GM18517 (cell line): ENCODE measurements at regions not wholly inside any gene's neighbourhood (a gene's known extent, or its start where the extent isn't known, plus 50 kb on each side); places are given as distances from the start of the nearest gene placed in this dataset.
"Not testable (repeated sequence)": the region's sequence is repeated elsewhere in the genome, so short reads cannot be mapped to it uniquely, and the experiment has no call there.

Experiments used
- ATAC-seq: cut with Tn5 transposase; IDR thresholded peaks from one replicate; pipeline ENCODE4 v1.9.1; 2021; ENCODE audit warnings: mild to moderate bottlenecking, moderate library complexity; ENCODE audit not compliant: unreplicated experiment

- peak; percentile 38 for ATAC-seq
Measured at GRCh38 chr17:37829592-37830123, 84.8 kb upstream of the HNF1B start.

- no peak for ATAC-seq
Measured at GRCh38 chr17:37828651-37829124, 83.8 kb upstream of the HNF1B start.

GRCh38 chr17:37827905-37828650, 83.2 kb upstream of the HNF1B start:
- no peak for ATAC-seq

- ATAC-seq: no peak
Measured at GRCh38 chr17:37826497-37827430, 81.9 kb upstream of the HNF1B start.

GRCh38 chr17:37825851-37826250, 81.0 kb upstream of the HNF1B start:
- ATAC-seq: no peak

- ATAC-seq: peak; percentile 38
Measured at GRCh38 chr17:37824534-37825485, 80.0 kb upstream of the HNF1B start.

GRCh38 chr17:37823996-37824395, 79.1 kb upstream of the HNF1B start:
- ATAC-seq: no peak

- ATAC-seq: no peak
Measured at GRCh38 chr17:37820995-37821713, 76.3 kb upstream of the HNF1B start.

GRCh38 chr17:37820313-37820994, 75.6 kb upstream of the HNF1B start:
- no peak for ATAC-seq

- no peak for ATAC-seq
Measured at GRCh38 chr17:37818689-37819088, 73.8 kb upstream of the HNF1B start.

- ATAC-seq: no peak
Measured at GRCh38 chr17:37816950-37817349, 72.1 kb upstream of the HNF1B start.

- no peak for ATAC-seq
Measured at GRCh38 chr17:37815536-37815935, 70.7 kb upstream of the HNF1B start.

- ATAC-seq: no peak
Measured at GRCh38 chr17:37813751-37814150, 68.9 kb upstream of the HNF1B start.

- ATAC-seq: not testable (repeated sequence)
Measured at GRCh38 chr17:37808846-37809245, 64.0 kb upstream of the HNF1B start.

- no peak for ATAC-seq
Measured at GRCh38 chr17:37802712-37803416, 58.0 kb upstream of the HNF1B start.

- ATAC-seq: no peak
Measured at GRCh38 chr17:37802061-37802595, 57.3 kb upstream of the HNF1B start.

- ATAC-seq: no peak
Measured at GRCh38 chr17:37801171-37801570, 56.3 kb upstream of the HNF1B start.

- ATAC-seq: no peak
Measured at GRCh38 chr17:37797206-37797605, 52.3 kb upstream of the HNF1B start.
